ENCODE measurements at regions not wholly inside any gene's neighbourhood (a gene's known extent, or its start where the extent isn't known, plus 50 kb on each side); places are given as distances from the start of the nearest gene placed in this dataset.

GRCh38 chr19:30762651-30763050 lies 390.5 kb downstream of the ZNF536 start:
- Mint-ChIP-seq H3K27me3 (ENCODE audit: low read depth) (no peaks in the 10 kb centered on the region), H3K36me3 (ENCODE audit: insufficient read depth in 1 of 3, low read depth in 3 of 3) (no peaks in the 10 kb centered on the region; a peak in 1 of 7 replicates), H3K9me3 (peaks cover 0 to 9% of the 10 kb centered on the region in 2 experiments; a peak in 3 of 5 replicates), H3K4me3 (no peak overlapping the region), H3K4me1 (no peaks in the 10 kb centered on the region), H3K27ac (no peak overlapping the region)
- Histone ChIP-seq H4K8ac (replicated peaks; ENCODE audit: insufficient read length, low read depth, low read length) (no peak overlapping the region), H3K23me2 (ENCODE audit: insufficient read length, low read depth, low read length, poor library complexity, severe bottlenecking) (no peaks in the 10 kb centered on the region), H3K27ac (ENCODE audit: insufficient read length, low read depth, low read length) (no peak overlapping the region), H4K20me1 (ENCODE audit: control insufficient read depth, insufficient read depth, insufficient read length) (no peaks in the 10 kb centered on the region), H4K91ac (ENCODE audit: insufficient read length, low read depth, low read length) (no peak overlapping the region), H2AK5ac (ENCODE audit: insufficient read length, low read length) (no peak overlapping the region), H2BK120ac (ENCODE audit: low read depth, low read length, poor library complexity, severe bottlenecking) (no peak overlapping the region), H3K4me1 (ENCODE audit: insufficient read depth, low read length) (no peaks in the 10 kb centered on the region), H3T11ph (ENCODE audit: low read length) (no peak overlapping the region), H2BK15ac (ENCODE audit: low read depth, low read length) (no peak overlapping the region), H3K9me3 (ENCODE audit: control insufficient read depth, low read depth, low read length) (no peaks in the 10 kb centered on the region), H3K79me1 (ENCODE audit: insufficient read depth, low read depth, low read length, poor library complexity, severe bottlenecking) (no peaks in the 10 kb centered on the region), H4K5ac (ENCODE audit: insufficient read length, low read depth, low read length) (no peak overlapping the region), H2BK5ac (ENCODE audit: insufficient read length, low read length) (no peak overlapping the region), H3K23ac (ENCODE audit: insufficient read length, low read depth, low read length) (no peak overlapping the region), H3K14ac (ENCODE audit: insufficient read depth, low read length) (no peak overlapping the region), H2AFZ (ENCODE audit: low read length) (no peak overlapping the region), H3K27me3 (ENCODE audit: insufficient read depth, low read length) (no peaks in the 10 kb centered on the region), H3K56ac (ENCODE audit: insufficient read length, low read depth, low read length) (no peak overlapping the region), H2BK12ac (ENCODE audit: insufficient read length, low read depth, low read length) (no peak overlapping the region), H3K79me2 (ENCODE audit: insufficient read depth, low read length) (no peaks in the 10 kb centered on the region), H3K4me2 (ENCODE audit: insufficient read depth, insufficient read length, low read length) (no peak overlapping the region), H2BK20ac (ENCODE audit: low read depth, low read length, poor library complexity, severe bottlenecking) (no peak overlapping the region), H3K4ac (ENCODE audit: low read depth, low read length) (no peak overlapping the region), H3K18ac (ENCODE audit: insufficient read length, low read depth, low read length) (no peak overlapping the region), H3K9ac (ENCODE audit: extremely low read depth, insufficient read length, low read length) (no peak overlapping the region)
- no peak for TF ChIP-seq CTCF (conservative IDR thresholded peaks at IDR 0.05)
- DNase-seq = no peak
- no CpG with 5 or more reads among the region's 2 CpGs for WGBS (ENCODE audit: extremely low coverage, insufficient read length, low lambda C conversion rate)

Data from H9 (cell line).